DOHH2 (cell line): ENCODE measurements at regions not wholly inside any gene's neighbourhood (a gene's known extent, or its start where the extent isn't known, plus 50 kb on each side); places are given as distances from the start of the nearest gene placed in this dataset.

ENCODE experiments used
- CTCF ChIP-seq: fragments of 200-600 bp; sonication (generic); IDR thresholded peaks from one replicate; pipeline ENCODE4 v1.5.1; 2014; ENCODE audit warnings: antibody characterized with exemption, mild to moderate bottlenecking, low read depth, low read length; ENCODE audit not compliant: poor library complexity, severe bottlenecking
- EZH2phosphoT487 ChIP-seq: fragments of 200-600 bp; sonication (generic); IDR thresholded peaks from 2 replicates; pipeline ENCODE4 v1.6.1; 2017; ENCODE audit warnings: borderline replicate concordance, mild to moderate bottlenecking, antibody characterized with exemption, low read length, moderate library complexity, mixed read lengths

GRCh38 chr2:176986487-176986886, 226.1 kb upstream of the HNRNPA3 start:
- no peak for TF ChIP-seq EZH2phosphoT487
- no peak for TF ChIP-seq CTCF
